NCI-H146 treated with DMSO at 0.1 percent for 48 hours (cell line): ENCODE measurements at regions not wholly inside any gene's neighbourhood (a gene's known extent, or its start where the extent isn't known, plus 50 kb on each side); places are given as distances from the start of the nearest gene placed in this dataset.

Source experiments
- DNase-seq: peaks from one replicate; lab custom pipeline; 2025; ENCODE audit not compliant: unreplicated experiment; lab: John Stamatoyannopoulos, UW

- DNase-seq = no peak
These were observed 120.9 kb downstream of the MN1 start for GRCh38 chr22:27680636-27681035.

- no peak for DNase-seq
These were observed 120.5 kb downstream of the MN1 start for GRCh38 chr22:27681037-27681436.

GRCh38 chr22:27682437-27682836, 119.1 kb downstream of the MN1 start:
- no peak for DNase-seq

- DNase-seq = no peak
These were observed 116.7 kb downstream of the MN1 start for GRCh38 chr22:27684901-27685300.

GRCh38 chr22:27685515-27685914, 116.0 kb downstream of the MN1 start:
- no peak for DNase-seq

GRCh38 chr22:27685970-27686369, 115.6 kb downstream of the MN1 start:
- no peak for DNase-seq

GRCh38 chr22:27686534-27686933, 115.0 kb downstream of the MN1 start:
- DNase-seq = no peak

- no peak for DNase-seq
These were observed 113.5 kb downstream of the MN1 start for GRCh38 chr22:27687984-27688545.

GRCh38 chr22:27689664-27690063, 111.9 kb downstream of the MN1 start:
- no peak for DNase-seq

GRCh38 chr22:27690599-27690998, 111.0 kb downstream of the MN1 start:
- DNase-seq = no peak

GRCh38 chr22:27692243-27692642, 109.3 kb downstream of the MN1 start:
- no peak for DNase-seq

GRCh38 chr22:27695925-27696324, 105.6 kb downstream of the MN1 start:
- no peak for DNase-seq

- DNase-seq = no peak
These were observed 103.7 kb downstream of the MN1 start for GRCh38 chr22:27697888-27698287.
